ENCODE measurements at regions not wholly inside any gene's neighbourhood (a gene's known extent, or its start where the extent isn't known, plus 50 kb on each side); places are given as distances from the start of the nearest gene placed in this dataset.

DNA sequence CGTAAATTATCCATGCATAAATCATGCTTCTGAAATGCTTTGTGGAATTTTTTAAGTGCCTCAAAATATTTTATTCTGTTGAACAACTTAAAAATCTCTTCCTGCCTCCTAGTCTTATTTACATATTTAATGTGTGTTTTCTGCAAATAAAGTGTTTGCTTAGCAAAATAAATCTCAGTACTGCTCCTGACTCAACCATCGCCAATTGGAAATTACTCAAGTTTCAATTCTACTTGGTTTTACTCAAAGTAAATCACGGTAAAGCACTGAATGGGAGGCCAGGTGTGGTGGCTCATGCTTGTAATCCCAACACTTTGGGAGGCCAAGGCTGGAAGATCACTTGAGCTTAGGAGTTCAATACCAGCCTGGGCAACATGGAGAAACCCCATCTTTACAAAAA, 152.2 kb upstream of the NR5A2 start:
- H3K27ac ChIP-seq (ENCODE audit: extremely low read length, insufficient read depth, low read length): no peak overlapping the region
- no peak overlapping the region for H3K9ac ChIP-seq (ENCODE audit: insufficient read depth, low read depth, low read length)
- ChIA-PET CTCF (ENCODE audit: low intra/inter-chr PET ratio, low total read pairs) (no interaction called here), POLR2A (no interaction called here)
- 37% methylated on average over 3 of the region's 3 CpGs for WGBS (ENCODE audit: low lambda C conversion rate)
- no peaks in the 10 kb centered on the region for H4K20me1 ChIP-seq (ENCODE audit: insufficient read depth, low read length)
- no TSS peak for BruUV-seq (replicated peaks)
- no peak overlapping the region for H2AFZ ChIP-seq (ENCODE audit: low read length)
- DNase-seq (ENCODE audit: low spot score) (no peak), FAIRE-seq (no peak), ATAC-seq (no peak)
- in situ Hi-C loops (cut with HindIII; ENCODE audit: extremely low pct_ligation_motif_present, low pct_unique_long_range_greater_than_20kb): no loop called here
- intact Hi-C loops (cut with micrococcal nuclease; ENCODE audit: unreplicated experiment): no loop called here
- no peak overlapping the region for H3K4me2 ChIP-seq (ENCODE audit: low read depth, low read length)
- H3K36me3 ChIP-seq (replicated peaks in 1 of 2; ENCODE audit: control insufficient read depth in 1 of 2, insufficient read depth in 2 of 2, low read length in 2 of 2): no peaks in the 10 kb centered on the region
- no peaks in the 10 kb centered on the region for H3K79me2 ChIP-seq (ENCODE audit: insufficient read depth, low read length)
- H3K4me1 ChIP-seq (ENCODE audit: insufficient read depth, low read length): no peaks in the 10 kb centered on the region
- no peaks in the 10 kb centered on the region for H3K9me3 ChIP-seq (ENCODE audit: low read length)
- no peak overlapping the region for H3K4me3 ChIP-seq (replicated peaks in 1 of 3; ENCODE audit: insufficient read depth in 1 of 3, low read depth in 2 of 3, low read length in 3 of 3)
- no peak for TF ChIP-seq BORCS8-MEF2B (CRISPR knock-in tag; IDR thresholded peaks at IDR 0.05)
- H3K27me3 ChIP-seq (ENCODE audit: control insufficient read depth in 1 of 2, insufficient read depth in 2 of 2, low read length in 2 of 2): no peaks in the 10 kb centered on the region

DNA sequence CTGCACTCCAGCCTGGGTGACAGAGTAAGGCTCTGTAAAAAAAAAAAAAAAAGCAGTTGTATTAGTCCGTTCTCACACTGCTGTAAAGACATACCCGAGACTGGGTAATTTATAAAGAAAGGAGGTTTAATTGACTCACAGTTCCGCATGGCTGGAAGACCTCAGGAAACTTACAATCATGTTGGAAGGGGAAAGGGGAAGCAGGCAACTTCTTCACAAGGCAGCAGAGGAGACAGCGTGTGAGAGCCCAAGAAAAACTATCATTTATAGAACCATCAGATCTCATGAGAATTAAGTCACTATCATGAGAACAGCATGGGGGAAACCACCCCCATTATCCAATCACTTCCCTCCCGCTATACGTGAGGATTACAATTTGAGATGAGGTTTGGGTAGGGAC, 151.7 kb upstream of the NR5A2 start:
- Histone ChIP-seq H3K79me2 (ENCODE audit: insufficient read depth, low read length) (no peaks in the 10 kb centered on the region), H3K4me1 (ENCODE audit: insufficient read depth, low read length) (no peaks in the 10 kb centered on the region), H3K4me3 (replicated peaks in 1 of 3; ENCODE audit: insufficient read depth in 1 of 3, low read depth in 2 of 3, low read length in 3 of 3) (no peak overlapping the region), H3K36me3 (replicated peaks in 1 of 2; ENCODE audit: control insufficient read depth in 1 of 2, insufficient read depth in 2 of 2, low read length in 2 of 2) (no peaks in the 10 kb centered on the region), H3K27ac (ENCODE audit: extremely low read length, insufficient read depth, low read length) (no peak overlapping the region), H4K20me1 (ENCODE audit: insufficient read depth, low read length) (no peaks in the 10 kb centered on the region), H3K9me3 (ENCODE audit: low read length) (no peaks in the 10 kb centered on the region), H2AFZ (ENCODE audit: low read length) (no peak overlapping the region), H3K27me3 (ENCODE audit: control insufficient read depth in 1 of 2, insufficient read depth in 2 of 2, low read length in 2 of 2) (no peaks in the 10 kb centered on the region), H3K9ac (ENCODE audit: insufficient read depth, low read depth, low read length) (no peak overlapping the region), H3K4me2 (ENCODE audit: low read depth, low read length) (no peak overlapping the region)
- FAIRE-seq (no peak), ATAC-seq (no peak), DNase-seq (ENCODE audit: low spot score) (no peak)
- no TSS peak for BruUV-seq (replicated peaks)
- TF ChIP-seq TP53 (CRISPR knock-in tag; conservative IDR thresholded peaks at IDR 0.05): no peak
- TF ChIP-seq HHEX (CRISPR knock-in tag; IDR thresholded peaks at IDR 0.05): no peak
- no peak for TF ChIP-seq FOSL1 (CRISPR knock-in tag; IDR thresholded peaks at IDR 0.05; ENCODE audit: borderline replicate concordance)
- TF ChIP-seq, protein P1, sequence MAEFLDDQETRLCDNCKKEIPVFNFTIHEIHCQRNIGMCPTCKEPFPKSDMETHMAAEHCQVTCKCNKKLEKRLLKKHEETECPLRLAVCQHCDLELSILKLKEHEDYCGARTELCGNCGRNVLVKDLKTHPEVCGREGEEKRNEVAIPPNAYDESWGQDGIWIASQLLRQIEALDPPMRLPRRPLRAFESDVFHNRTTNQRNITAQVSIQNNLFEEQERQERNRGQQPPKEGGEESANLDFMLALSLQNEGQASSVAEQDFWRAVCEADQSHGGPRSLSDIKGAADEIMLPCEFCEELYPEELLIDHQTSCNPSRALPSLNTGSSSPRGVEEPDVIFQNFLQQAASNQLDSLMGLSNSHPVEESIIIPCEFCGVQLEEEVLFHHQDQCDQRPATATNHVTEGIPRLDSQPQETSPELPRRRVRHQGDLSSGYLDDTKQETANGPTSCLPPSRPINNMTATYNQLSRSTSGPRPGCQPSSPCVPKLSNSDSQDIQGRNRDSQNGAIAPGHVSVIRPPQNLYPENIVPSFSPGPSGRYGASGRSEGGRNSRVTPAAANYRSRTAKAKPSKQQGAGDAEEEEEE (CRISPR knock-in tag; IDR thresholded peaks at IDR 0.05; ENCODE audit: borderline replicate concordance): no peak
- ChIA-PET CTCF (ENCODE audit: low intra/inter-chr PET ratio, low total read pairs) (no interaction called here), POLR2A (no interaction called here)
- WGBS (ENCODE audit: low lambda C conversion rate): 55% methylated on average over 6 of the region's 6 CpGs
- in situ Hi-C loops (cut with HindIII; ENCODE audit: extremely low pct_ligation_motif_present, low pct_unique_long_range_greater_than_20kb): no loop called here
- intact Hi-C loops (cut with micrococcal nuclease; ENCODE audit: unreplicated experiment): no loop called here
